ENCODE measurements at regions not wholly inside any gene's neighbourhood (a gene's known extent, or its start where the extent isn't known, plus 50 kb on each side); places are given as distances from the start of the nearest gene placed in this dataset.

GRCh38 chr1:118244194-118244593 lies 59.2 kb upstream of the SPAG17 start:
- H3K27ac ChIP-seq: no peak overlapping the region
- no peak overlapping the region for H3K4me2 ChIP-seq
- TF ChIP-seq EZH2 (IDR thresholded peaks at IDR 0.05; ENCODE audit: low read depth): no peak
- TF ChIP-seq CTCF (conservative IDR thresholded peaks at IDR 0.05): no peak
- POLR2A ChIA-PET (ENCODE audit: unreplicated experiment): no interaction called here
- CTCF ChIA-PET: no interaction called here
- intact Hi-C loops (cut with micrococcal nuclease; ENCODE audit: unreplicated experiment): no loop called here
- BruUV-seq (replicated peaks): no TSS peak
- H4K20me1 ChIP-seq (ENCODE audit: insufficient read depth): no peaks in the 10 kb centered on the region
- H3K9me2 ChIP-seq (ENCODE audit: insufficient read depth): no peaks in the 10 kb centered on the region
- H3K27me3 ChIP-seq (ENCODE audit: insufficient read depth, low read depth): 0 out of 2 replicates have a peak, but pooled peaks cover 4% of the 10 kb centered on the region
- H2AFZ ChIP-seq: no peak overlapping the region
- H3K4me1 ChIP-seq (replicated peaks; ENCODE audit: insufficient read depth): no peaks in the 10 kb centered on the region
- no peak overlapping the region for H3K4me3 ChIP-seq
- no peaks in the 10 kb centered on the region for H3K79me2 ChIP-seq (ENCODE audit: low read depth)
- H3F3A ChIP-seq (ENCODE audit: insufficient read depth, low read depth): no peaks in the 10 kb centered on the region
- H3K9me3 ChIP-seq (ENCODE audit: insufficient read depth, low read depth): no peaks in the 10 kb centered on the region
- no peaks in the 10 kb centered on the region for H3K36me3 ChIP-seq (ENCODE audit: low read depth)
- DNase-seq: no peak

GRCh38 chr1:118243269-118243668 lies 58.2 kb upstream of the SPAG17 start:
- Histone ChIP-seq H3K36me3 (ENCODE audit: low read depth) (no peaks in the 10 kb centered on the region), H4K20me1 (ENCODE audit: insufficient read depth) (no peaks in the 10 kb centered on the region), H3K27ac (no peak overlapping the region), H3K4me1 (replicated peaks; ENCODE audit: insufficient read depth) (no peaks in the 10 kb centered on the region), H3K79me2 (ENCODE audit: low read depth) (no peaks in the 10 kb centered on the region), H3K4me3 (no peak overlapping the region), H2AFZ (no peak overlapping the region), H3F3A (ENCODE audit: insufficient read depth, low read depth) (no peaks in the 10 kb centered on the region), H3K9me2 (ENCODE audit: insufficient read depth) (no peaks in the 10 kb centered on the region), H3K4me2 (no peak overlapping the region), H3K9me3 (ENCODE audit: insufficient read depth, low read depth) (no peaks in the 10 kb centered on the region), H3K27me3 (ENCODE audit: insufficient read depth, low read depth) (0 out of 2 replicates have a peak, but pooled peaks cover 4% of the 10 kb centered on the region)
- TF ChIP-seq EZH2 (IDR thresholded peaks at IDR 0.05; ENCODE audit: low read depth): no peak
- TF ChIP-seq CTCF (conservative IDR thresholded peaks at IDR 0.05): no peak
- intact Hi-C loops (cut with micrococcal nuclease; ENCODE audit: unreplicated experiment): no loop called here
- BruUV-seq (replicated peaks): no TSS peak
- ChIA-PET CTCF (no interaction called here), POLR2A (ENCODE audit: unreplicated experiment) (no interaction called here)
- no peak for DNase-seq
